B cell (primary cell): ENCODE measurements at regions not wholly inside any gene's neighbourhood (a gene's known extent, or its start where the extent isn't known, plus 50 kb on each side); places are given as distances from the start of the nearest gene placed in this dataset.

Experiments used
- ATAC-seq: fragments of 200-7000 bp; cut with Tn5 transposase; one replicate; pipeline ENCODE4 v1.10.0; 2021; ENCODE audit warnings: low read depth, mild to moderate bottlenecking, moderate number of reproducible peaks, moderate library complexity
- CTCF ChIA-PET: fragments of 350-600 bp; sonication (Branson Sonifier 250); formaldehyde crosslinking; loops from one replicate; lab custom pipeline; 2021; ENCODE audit warnings: antibody characterized with exemption, inconsistent platforms; lab: Charles Lee
- POLR2A ChIA-PET: fragments of 350-600 bp; sonication (Branson Sonifier 250); formaldehyde crosslinking; loops from one replicate; lab custom pipeline; 2021; ENCODE audit warnings: antibody characterized with exemption; lab: Charles Lee
- DNase-seq: peaks from one replicate; pipeline ENCODE4 v3.0.0; 2013
- H2AFZ ChIP-seq: 2 replicates; pipeline ENCODE4 v1.6.1; 2012; ENCODE audit warnings: mild to moderate bottlenecking, low read depth, low read length; ENCODE audit not compliant: insufficient read depth, poor library complexity, severe bottlenecking
- H3K27ac ChIP-seq, 2 donors: 1 replicate in 1 of 2; 2 replicates in 1 of 2; pipeline ENCODE4 v1.5.1; 2012 to 2013; ENCODE audit warnings: low read length in 2 of 2, mild to moderate bottlenecking in 2 of 2, moderate library complexity in 1 of 2
- H3K27me3 ChIP-seq, 4 experiments: fragments of 200-600 bp in 1 of 4; sonication (generic) in 1 of 4; replicated peaks in 1 of 4; 1 replicate in 2 of 4; 2 replicates in 2 of 4; pipeline versions ENCODE4 v1.6.1 to v1.7.0; 2013 to 2016; ENCODE audit warnings: low read length in 3 of 4, mild to moderate bottlenecking in 2 of 4, mixed read lengths in 1 of 4, moderate library complexity in 1 of 4; ENCODE audit not compliant: insufficient read depth in 4 of 4, control insufficient read depth in 3 of 4; ENCODE audit errors: control extremely low read depth in 1 of 4
- H3K36me3 ChIP-seq, 2 experiments: replicated peaks in 1 of 2; 1 replicate in 1 of 2; 2 replicates in 1 of 2; pipeline versions ENCODE4 v1.6.1 to v1.7.1; 2013; ENCODE audit warnings: low read length in 1 of 2; ENCODE audit not compliant: insufficient read depth in 2 of 2, control insufficient read depth in 1 of 2; ENCODE audit errors: control extremely low read depth in 1 of 2, extremely low read depth in 1 of 2
- H3K4me1 ChIP-seq, 2 donors: fragments of 200-600 bp in 1 of 2; sonication (generic) in 1 of 2; 1 replicate in 1 of 2; 2 replicates in 1 of 2; pipeline versions ENCODE4 v1.5.1 to v1.6.1; 2013 to 2017; ENCODE audit warnings: low read length in 2 of 2; ENCODE audit not compliant: control insufficient read depth in 2 of 2, insufficient read depth in 2 of 2
- H3K4me2 ChIP-seq: replicated peaks from 2 replicates; pipeline ENCODE3; 2012; ENCODE audit warnings: mild to moderate bottlenecking, low read depth, low read length; ENCODE audit not compliant: poor library complexity, severe bottlenecking
- H3K4me3 ChIP-seq, 5 experiments: fragments of 200-600 bp in 1 of 5; sonication (generic) in 1 of 5; 1 replicate in 3 of 5; 2 replicates in 2 of 5; pipeline versions ENCODE4 v1.5.1 to v1.7.0; 2011 to 2016; ENCODE audit warnings: low read length in 4 of 5, mild to moderate bottlenecking in 4 of 5, low read depth in 2 of 5, control low read depth in 1 of 5, moderate library complexity in 1 of 5; ENCODE audit not compliant: insufficient read depth in 1 of 5; ENCODE audit errors: control extremely low read depth in 1 of 5, extremely low read depth in 1 of 5
- H3K79me2 ChIP-seq: fragments of 200-600 bp; sonication (generic); one replicate; pipeline ENCODE4 v1.6.0; 2016; ENCODE audit warnings: low read length; ENCODE audit not compliant: control insufficient read depth, insufficient read depth
- H3K9ac ChIP-seq: fragments of 200-600 bp; sonication (generic); 2 replicates; pipeline ENCODE4 v1.6.1; 2017; ENCODE audit warnings: mild to moderate bottlenecking, low read length, moderate library complexity
- H3K9me3 ChIP-seq, 3 donors: one replicate each; pipeline versions ENCODE4 v1.6.1 to v1.7.1; 2013; ENCODE audit warnings: low read length in 2 of 3; ENCODE audit not compliant: control insufficient read depth in 2 of 3, insufficient read depth in 1 of 3; ENCODE audit errors: control extremely low read depth in 1 of 3
- H4K20me1 ChIP-seq: 2 replicates; pipeline ENCODE4 v1.6.0; 2012; ENCODE audit warnings: mild to moderate bottlenecking, low read length; ENCODE audit not compliant: insufficient read depth, control insufficient read depth, poor library complexity, severe bottlenecking
- H3K27ac Mint-ChIP-seq: one replicate; pipeline ENCODE4 v1.8.0; 2021; ENCODE audit warnings: mixed read lengths
- H3K27me3 Mint-ChIP-seq: one replicate; pipeline ENCODE4 v1.8.0; 2021; ENCODE audit warnings: mixed read lengths
- H3K4me1 Mint-ChIP-seq: one replicate; pipeline ENCODE4 v1.8.0; 2021; ENCODE audit warnings: mixed read lengths
- H3K4me3 Mint-ChIP-seq: one replicate; pipeline ENCODE4 v1.8.0; 2021; ENCODE audit warnings: mixed read lengths
- H3K9me3 Mint-ChIP-seq: one replicate; pipeline ENCODE4 v1.8.0; 2022; ENCODE audit warnings: mixed read lengths; ENCODE audit not compliant: insufficient read depth
- CTCF ChIP-seq: fragments of 200-600 bp; IDR thresholded peaks from one replicate; pipeline ENCODE4 v1.8.0; 2022; ENCODE audit warnings: antibody characterized with exemption, mild to moderate bottlenecking
- EZH2 ChIP-seq: IDR thresholded peaks from 2 replicates; pipeline ENCODE4 v1.6.1; 2012; ENCODE audit warnings: borderline replicate concordance, low read depth, mild to moderate bottlenecking, moderate library complexity, low read length; ENCODE audit not compliant: insufficient read depth, poor library complexity, severe bottlenecking
- WGBS: methylation state at CpG from one replicate; pipeline ENCODE4 v1.1.5; 2013; ENCODE audit warnings: missing lambda C conversion rate; ENCODE audit not compliant: insufficient coverage; 5-methylcytosine and 5-hydroxymethylcytosine counted together
- intact Hi-C: fragments of 100-400 bp; cut with micrococcal nuclease; formaldehyde crosslinking; loops from one replicate; pipeline ENCODE4 v1.10.0; 2022

DNA sequence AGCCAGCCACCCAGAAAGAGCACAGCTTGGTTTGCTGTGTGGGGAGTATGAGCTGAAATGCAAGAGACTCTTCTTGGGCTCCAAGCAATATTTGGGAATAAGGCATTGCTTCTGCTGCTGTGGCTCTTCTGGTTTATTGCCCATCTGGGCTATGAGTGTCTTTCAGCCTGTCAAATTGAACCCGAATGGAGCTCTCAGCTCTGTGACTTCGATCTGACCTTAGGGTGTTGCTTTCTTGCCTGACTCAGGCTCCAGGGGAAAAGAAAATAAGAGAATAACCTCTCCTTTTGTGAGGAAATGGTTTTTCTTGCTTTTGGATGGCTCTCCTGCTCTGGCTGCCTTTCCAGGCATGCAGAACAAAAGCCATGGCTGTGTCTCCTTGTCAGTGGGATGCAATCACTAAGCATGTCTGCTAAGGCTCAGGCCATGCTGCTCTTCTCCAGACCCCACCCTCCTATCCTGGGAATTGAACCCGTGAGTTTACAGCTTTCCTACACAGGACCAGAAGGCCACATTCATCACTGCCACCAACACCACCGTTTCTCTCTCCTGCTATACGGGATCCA, 169.4 kb upstream of the JAG1 start:
- Histone ChIP-seq H2AFZ (no peak overlapping the region), H3K27me3 (no peaks in the 10 kb centered on the region), H3K9me3 (no peaks in the 10 kb centered on the region), H3K36me3 (no peaks in the 10 kb centered on the region), H3K79me2 (no peaks in the 10 kb centered on the region), H3K4me2 (no peak overlapping the region), H4K20me1 (no peaks in the 10 kb centered on the region), H3K4me3 (no peak overlapping the region), H3K27ac (no peak overlapping the region), H3K4me1 (no peaks in the 10 kb centered on the region), H3K9ac (no peak overlapping the region)
- intact Hi-C loops, result no loop called here
- Mint-ChIP-seq H3K27ac (no peak overlapping the region), H3K4me1 (no peaks in the 10 kb centered on the region), H3K27me3 (no peaks in the 10 kb centered on the region), H3K9me3 (peaks cover 10% of the 10 kb centered on the region), H3K4me3 (no peak overlapping the region)
- no peak for ATAC-seq
- POLR2A ChIA-PET, result no interaction called here
- CTCF ChIA-PET, result no interaction called here
- TF ChIP-seq EZH2 (no peak), CTCF (no peak)
- 91% methylated on average over 4 of the region's 5 CpGs for WGBS
- DNase-seq, result no peak

- no peak overlapping the region for H2AFZ ChIP-seq
- H3K36me3 ChIP-seq, result no peaks in the 10 kb centered on the region
- ATAC-seq (no peak), DNase-seq (no peak)
- CTCF ChIA-PET, result no interaction called here
- intact Hi-C loops, result no loop called here
- no peaks in the 10 kb centered on the region for H3K4me1 Mint-ChIP-seq
- H3K27me3 Mint-ChIP-seq, result no peaks in the 10 kb centered on the region
- no peak overlapping the region for H3K9ac ChIP-seq
- H3K27me3 ChIP-seq, result no peaks in the 10 kb centered on the region
- no peaks in the 10 kb centered on the region for H3K79me2 ChIP-seq
- no peak overlapping the region for H3K4me2 ChIP-seq
- TF ChIP-seq CTCF (no peak), EZH2 (no peak)
- peaks cover 3% of the 10 kb centered on the region for H3K9me3 Mint-ChIP-seq
- H3K4me3 Mint-ChIP-seq, result no peak overlapping the region
- no peak overlapping the region for H3K27ac ChIP-seq
- no peaks in the 10 kb centered on the region for H4K20me1 ChIP-seq
- H3K4me3 ChIP-seq, result no peak overlapping the region
- no peaks in the 10 kb centered on the region for H3K9me3 ChIP-seq
- H3K4me1 ChIP-seq, result no peaks in the 10 kb centered on the region
- H3K27ac Mint-ChIP-seq, result no peak overlapping the region
- POLR2A ChIA-PET, result no interaction called here
Observed at GRCh38 chr20:10846766-10847165, 173.0 kb upstream of the JAG1 start.
